Loucy (cell line): ENCODE measurements at regions not wholly inside any gene's neighbourhood (a gene's known extent, or its start where the extent isn't known, plus 50 kb on each side); places are given as distances from the start of the nearest gene placed in this dataset.

Experiments used
- CTCF ChIP-seq: fragments of 200-600 bp; sonication (generic); conservative IDR thresholded peaks from 2 replicates; pipeline ENCODE4 v1.5.1; 2014; ENCODE audit warnings: mild to moderate bottlenecking, antibody characterized with exemption, low read length
- EZH2phosphoT487 ChIP-seq: fragments of 200-600 bp; IDR thresholded peaks from 2 replicates; pipeline ENCODE4 v1.6.1; 2018; ENCODE audit warnings: antibody characterized with exemption, mild to moderate bottlenecking, moderate library complexity, borderline replicate concordance

GRCh38 chr5:128877476-128877875 is 87.8 kb upstream of the SLC27A6 start:
- no peak for TF ChIP-seq CTCF
- no peak for TF ChIP-seq EZH2phosphoT487
